Myocyte (in vitro differentiated cells): ENCODE measurements at regions not wholly inside any gene's neighbourhood (a gene's known extent, or its start where the extent isn't known, plus 50 kb on each side); places are given as distances from the start of the nearest gene placed in this dataset.
"Not testable (repeated sequence)": the region's sequence is repeated elsewhere in the genome, so short reads cannot be mapped to it uniquely, and the experiment has no call there.

Experiments used
- DNase-seq: peaks from one replicate; pipeline ENCODE4 v3.0.0-alpha.2; 2012; ENCODE audit warnings: low read depth

DNA sequence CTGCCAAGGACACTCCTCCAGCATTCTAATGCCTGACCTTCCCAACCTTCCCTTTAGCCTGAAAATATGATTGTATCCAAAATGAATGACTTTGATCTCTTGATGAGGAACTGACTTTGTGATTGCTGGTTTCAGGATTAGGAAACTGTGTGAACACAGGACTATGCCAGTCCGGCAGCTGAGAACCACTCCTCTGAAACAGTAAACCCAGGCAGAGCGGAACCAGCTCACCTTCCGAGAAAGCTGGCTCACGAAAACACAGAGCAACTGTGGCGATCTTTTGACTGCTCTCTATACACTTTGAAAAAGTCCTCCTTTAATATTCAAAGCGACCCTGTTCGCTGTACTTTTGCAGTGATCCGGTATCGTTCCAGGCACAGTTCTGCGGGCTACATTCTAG lies 258.8 kb upstream of the IRS2 start:
- no peak for DNase-seq

DNA sequence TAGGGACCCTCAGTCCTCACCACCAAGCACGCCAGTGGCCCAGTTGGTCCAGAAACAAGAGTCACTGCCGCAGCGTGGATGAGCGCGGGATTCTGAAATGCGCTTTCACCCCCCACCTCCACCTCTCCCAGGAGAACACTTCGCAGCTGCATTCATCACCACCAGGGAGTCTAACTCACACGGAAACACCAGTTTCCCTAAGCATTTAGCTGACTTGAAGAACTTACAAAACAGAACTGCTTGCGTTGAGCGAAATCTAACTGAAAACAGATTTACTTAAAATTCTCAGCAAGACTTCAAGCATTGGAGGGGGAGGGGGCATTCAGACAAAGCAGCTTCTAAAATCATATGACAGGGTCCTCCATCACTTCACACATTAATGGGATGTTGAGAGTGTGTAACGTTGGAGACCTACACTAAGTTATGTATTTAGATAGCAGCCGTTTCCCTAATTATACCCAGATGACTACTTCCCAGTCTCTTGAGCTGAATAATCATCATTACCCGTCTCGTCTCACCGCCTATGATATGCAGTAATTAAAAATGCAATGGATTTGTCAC lies 258.2 kb upstream of the IRS2 start:
- DNase-seq, result no peak

DNA sequence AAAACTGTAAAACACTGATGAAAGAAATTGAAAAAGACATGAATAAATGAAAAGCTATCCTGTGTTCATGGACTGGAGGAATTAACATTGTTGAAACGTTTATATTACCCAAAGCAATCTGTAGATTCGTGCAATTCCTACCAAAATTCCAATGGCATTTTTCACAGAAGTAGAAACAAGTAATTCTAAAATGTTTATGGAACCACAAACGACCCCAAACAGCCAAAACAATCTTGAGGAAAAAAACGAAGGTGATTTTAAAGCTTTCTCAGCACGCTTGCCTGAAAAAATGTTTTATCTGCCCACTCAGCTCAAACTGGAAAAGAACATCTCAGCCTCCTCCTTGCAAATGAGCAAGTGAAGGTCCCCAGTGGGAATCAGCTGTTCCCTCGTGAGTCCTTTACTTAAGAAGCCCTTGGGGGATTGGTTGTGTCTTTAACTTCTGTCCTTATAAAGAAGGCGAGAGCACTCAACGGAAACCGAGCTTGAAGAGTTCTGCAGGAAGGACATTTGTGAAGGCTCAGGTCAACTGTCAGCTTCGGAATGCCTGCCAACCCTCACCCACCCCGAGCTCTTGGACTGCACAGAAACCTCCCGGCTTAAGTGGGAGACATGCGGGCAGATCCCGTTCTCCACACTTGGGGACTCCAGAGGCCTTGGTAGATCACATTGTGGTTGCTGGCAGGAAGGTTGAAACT lies 256.0 kb upstream of the IRS2 start:
- no peak for DNase-seq

DNA sequence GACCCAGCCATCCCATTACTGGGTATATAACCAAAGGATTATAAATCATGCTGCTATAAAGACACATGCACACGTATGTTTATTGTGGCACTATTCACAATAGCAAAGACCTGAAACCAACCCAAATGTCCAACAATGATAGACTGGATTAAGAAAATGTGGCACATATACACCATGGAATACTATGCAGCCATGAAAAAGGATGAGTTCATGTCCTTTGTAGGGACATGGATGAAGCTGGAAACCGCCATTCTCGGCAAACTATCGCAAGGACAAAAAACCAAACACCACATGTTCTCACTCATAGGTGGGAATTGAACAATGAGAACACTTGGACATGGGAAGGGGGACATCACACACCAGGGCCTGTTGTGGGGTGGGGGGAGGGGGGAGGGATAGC lies 255.3 kb upstream of the IRS2 start:
- not testable (repeated sequence) for DNase-seq

DNA sequence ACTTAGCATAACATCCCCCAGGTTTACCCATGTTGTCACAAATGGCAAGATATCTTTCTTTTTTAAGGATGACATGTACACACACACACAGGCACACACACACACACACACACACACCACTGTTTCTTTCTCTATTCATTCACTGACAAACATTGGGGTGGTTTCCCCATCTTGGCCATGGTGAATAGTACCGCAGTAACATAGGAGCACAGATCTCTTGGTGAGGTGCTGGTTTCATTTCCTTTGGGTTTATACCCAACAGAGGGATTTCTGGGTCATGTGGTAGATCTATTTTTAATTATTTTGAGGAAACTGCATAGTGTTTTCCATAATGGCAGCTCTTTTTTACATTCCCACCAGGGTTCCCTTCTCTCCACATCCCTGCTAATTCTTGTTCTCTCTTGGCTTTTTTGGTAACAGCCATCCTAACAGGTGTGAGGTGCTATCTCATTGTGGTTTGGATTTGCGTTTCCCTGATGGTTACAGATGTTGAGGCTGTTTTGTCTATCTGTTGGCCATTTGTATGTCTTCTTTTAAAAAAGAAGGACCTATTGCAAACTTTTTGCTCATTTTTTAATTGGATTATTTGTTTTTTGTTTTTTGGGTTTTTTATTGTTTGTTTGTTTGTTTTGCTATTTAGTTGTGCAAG lies 251.7 kb upstream of the IRS2 start:
- DNase-seq, result no peak

DNA sequence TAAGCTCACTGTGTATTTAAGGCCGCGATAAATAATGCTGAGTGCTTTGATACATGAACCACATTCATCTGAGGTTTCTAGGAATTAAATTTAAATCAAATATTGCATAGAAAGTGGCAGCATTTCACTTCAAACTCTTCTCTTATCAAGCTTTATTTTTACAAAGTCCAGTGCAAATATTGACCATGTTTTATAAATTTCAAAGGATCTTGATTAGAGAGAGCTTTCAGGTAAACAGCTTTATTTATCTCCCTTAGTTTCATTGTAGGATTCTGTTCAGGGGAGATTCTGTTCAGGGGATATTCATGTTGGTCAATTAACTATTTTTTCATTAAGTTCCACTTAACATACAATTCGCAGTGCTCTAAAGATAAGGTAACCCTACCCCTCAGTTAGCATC lies 249.7 kb upstream of the IRS2 start:
- no peak for DNase-seq

DNA sequence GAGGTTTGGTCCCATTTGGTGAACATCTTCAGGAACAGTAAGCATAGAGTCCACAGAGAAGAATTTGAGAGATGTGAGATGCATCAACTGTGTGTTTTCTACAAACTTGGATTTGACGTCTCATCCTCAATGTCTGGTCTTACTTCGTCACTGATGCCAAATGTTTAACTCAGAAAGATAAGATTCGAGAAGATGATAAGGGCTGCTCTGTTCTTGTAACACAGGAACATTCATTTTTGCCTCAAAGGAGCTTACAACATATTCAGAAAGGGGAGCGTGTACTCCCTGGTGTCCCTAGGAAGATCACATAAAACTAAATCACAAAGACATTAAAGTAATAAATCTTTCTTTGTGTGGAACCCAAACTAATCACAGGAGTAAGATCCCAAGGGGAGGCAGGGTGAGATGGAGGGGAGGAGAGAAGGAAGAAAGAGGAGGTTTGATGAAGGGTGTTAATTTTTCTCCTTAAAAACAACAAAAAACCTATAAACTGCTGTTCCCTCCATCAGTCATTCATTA lies 247.7 kb upstream of the IRS2 start:
- DNase-seq, result no peak

DNA sequence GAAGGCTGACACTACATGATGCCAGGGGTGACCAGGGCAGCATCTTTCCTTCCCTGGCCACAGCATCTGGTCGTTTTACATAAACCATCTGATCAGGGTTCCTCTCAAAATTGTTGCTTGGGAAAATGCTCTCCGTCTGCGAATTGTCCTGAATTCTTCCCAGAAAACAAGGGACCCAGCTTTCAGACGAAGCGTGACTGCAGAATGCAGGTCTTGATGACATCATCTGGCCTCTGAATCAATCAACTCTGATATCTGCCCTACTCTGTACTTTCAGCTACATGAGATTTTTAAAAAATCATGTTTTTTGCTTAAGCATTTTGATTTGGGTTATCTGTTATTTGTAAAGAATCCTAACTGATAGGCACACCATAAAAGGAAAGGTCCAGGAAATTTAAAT lies 246.6 kb upstream of the IRS2 start:
- no peak for DNase-seq

DNA sequence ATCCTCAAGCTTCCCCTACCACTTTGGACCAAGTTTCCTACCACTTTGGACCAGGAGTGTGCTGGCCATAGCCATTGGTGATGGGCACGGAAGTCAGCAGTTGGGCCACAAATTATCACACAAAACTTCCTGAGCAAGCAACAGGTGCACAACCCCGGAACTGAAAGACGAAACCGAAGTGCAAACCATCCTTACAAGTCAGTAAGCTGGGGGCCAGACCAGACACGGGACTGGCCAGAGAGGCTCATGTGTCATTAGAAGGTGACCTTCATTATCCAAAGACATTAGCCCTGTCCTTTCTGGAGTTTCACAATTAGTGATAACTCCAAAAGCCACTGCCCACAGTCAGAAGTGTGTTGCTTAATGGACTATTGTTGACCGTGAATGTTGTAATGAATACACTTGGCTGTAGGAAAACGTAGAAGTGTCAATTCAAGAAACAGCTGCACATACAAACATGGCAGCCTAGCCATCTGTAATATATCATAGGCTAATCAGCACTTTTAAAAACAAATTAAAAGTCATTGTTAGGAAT lies 244.1 kb upstream of the IRS2 start:
- DNase-seq, result peak; percentile 61

DNA sequence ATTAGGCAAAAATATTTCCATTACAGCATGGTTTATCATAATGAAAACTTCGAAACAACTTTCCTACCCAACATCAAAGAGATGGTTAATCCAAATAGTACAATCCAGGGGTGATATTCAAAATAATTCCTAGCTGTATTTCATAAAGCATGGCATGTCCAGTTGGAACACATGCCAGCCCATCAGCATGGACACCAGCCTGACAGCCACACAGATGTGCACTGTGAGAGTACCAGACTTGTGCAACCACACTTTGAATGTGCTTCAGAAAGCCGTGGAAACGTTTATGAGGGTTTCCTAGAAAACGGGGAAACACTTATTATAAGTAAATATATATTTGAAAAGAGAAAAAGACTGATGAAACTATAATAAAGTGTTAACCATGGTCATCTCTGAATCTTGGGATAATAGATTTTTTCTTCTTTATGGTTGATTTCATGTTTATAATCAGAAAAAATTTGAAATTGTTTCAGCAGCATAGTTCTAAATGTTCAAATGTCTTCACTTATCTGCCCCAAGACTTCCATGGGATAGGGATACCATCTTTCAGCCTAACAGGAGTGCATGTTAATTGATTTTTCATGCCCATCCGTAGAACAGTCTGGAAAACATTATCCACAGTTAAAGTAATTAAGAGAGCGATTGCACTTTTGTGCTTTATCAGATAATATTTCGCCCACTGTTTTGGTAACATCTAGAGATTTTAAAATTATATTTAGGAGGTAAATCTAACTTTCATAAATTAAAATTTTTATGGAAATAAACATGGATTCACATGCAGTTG lies 242.6 kb upstream of the IRS2 start:
- DNase-seq, result no peak

DNA sequence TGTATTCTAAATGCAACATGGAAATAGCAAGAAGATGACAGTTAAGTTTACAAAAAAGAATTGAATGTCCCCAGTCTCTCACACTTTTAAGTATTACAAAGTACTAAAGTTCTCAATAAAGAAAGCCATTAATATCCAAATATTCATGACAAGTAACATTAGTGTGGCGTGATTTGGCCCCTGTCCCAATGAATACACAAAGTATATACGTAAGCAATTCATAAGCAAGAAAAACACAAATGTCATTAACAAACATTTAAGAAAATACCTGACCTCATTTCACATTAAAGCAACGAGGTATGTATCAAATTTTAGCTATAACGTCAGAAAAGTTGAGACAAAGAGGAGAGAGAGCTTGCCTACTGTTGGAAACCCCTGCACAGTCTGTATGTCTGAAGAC lies 241.9 kb upstream of the IRS2 start:
- DNase-seq, result no peak

DNA sequence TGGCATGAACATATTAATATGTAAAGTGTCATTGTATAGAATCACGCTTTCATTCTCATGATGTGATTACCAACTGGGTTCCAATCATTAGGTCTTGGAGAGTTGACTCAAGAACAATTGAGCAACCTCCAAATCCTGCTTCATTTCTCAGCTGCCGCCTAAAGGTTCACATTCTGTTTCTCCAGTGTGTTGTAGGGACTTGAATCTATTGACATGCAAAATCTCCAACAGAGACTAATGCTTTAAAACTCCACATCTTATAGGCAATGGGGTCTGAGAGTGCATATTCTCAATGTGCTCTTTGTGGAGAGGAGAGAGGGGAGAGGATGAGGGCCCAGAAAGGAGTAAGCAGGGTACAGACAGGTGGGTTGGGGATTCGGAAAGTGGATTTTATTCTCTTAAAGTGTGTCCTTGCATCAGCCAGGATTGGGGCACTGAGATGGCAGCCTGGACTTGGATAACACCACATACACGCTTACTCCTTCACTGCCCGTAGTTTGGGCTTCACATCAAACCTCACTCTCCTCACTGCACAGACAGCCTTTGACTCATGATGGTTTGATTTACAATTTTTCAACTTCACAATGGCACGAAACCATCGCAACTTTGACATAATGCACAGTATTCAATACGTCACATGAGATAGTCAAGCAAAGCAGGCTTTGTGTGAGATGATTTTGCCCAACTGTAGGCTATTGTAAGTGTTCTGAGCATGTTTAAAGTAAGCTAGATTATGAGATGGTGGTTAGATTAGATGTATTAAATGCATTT lies 241.3 kb upstream of the IRS2 start:
- DNase-seq, result no peak

DNA sequence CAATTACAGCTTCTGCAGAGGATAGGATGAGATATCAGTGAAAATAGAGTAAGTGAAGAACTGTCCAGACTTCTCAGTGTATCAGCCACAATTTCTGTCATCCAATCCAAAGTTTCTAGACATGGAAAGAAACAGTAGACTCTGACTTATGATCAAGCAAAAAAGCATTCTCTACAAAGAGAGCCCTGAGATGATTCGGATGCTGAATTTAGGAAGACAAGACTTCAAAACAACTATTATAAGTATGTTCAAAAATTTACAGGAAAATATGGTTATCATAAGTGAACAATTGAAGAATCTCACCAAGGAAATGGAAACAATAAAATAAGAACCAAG lies 238.2 kb upstream of the IRS2 start:
- no peak for DNase-seq

DNA sequence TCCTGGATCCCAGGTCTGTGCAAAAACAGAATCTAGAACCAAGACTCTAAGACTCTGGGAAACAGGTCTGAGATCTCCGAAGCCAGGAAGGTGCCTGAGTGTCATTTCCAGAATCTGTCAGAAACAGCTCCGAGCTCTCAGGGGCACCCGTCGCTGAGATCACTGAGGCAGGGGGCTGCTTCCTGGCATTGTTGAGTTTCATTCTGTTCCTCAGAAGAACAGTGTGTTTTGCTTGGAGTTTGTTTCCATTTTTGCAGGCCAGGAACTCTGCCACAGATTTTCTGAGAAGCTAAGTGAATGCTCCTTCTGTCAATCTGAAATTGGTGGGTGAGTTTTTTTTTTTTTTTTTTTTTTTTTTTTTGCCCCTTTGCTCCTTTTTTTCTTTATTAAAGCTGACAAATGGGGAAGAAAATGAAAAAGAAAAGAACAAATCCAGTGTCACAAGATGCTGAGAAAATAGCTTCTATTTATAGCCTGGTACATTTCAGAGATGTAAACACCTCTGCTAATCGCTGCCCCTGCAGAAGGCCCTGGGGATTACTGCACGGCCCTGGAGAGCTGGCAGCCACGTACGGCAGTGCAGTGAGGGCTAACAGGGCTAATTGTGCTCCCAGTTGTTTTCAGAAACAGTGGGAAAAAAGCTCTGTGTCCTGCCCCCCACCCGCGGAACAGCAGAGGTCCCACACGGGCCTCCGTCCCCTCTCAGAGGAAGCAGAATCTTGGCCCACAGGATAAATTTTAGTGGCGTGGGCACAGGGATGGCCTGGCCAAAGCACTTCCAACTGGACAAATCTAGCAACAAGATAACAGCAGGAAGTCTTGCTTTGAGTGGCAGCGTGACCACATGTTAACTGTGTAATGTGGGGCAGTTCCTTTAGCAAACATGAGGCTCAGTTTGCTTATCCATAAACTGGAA lies 237.6 kb upstream of the IRS2 start:
- DNase-seq, result peak; percentile 51

DNA sequence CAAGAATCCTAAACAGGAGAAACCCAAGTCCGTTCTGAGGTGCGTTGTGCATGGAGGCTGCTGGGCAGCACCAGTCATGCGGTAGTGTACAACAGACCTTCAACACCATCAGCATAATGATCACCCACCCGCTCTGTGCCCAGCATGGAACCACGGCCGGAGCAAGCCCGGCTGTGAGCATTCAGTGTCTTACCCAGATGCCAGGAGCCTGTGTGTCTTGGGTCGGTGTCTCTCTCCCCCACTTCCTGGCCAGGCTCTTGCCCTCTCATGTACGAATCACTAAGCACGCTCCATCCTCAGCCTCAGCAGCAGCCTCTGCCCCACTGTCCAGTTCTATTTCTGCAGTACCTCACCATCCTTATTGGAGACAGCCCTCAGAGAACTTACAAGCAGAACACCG lies 231.6 kb upstream of the IRS2 start:
- DNase-seq, result no peak

DNA sequence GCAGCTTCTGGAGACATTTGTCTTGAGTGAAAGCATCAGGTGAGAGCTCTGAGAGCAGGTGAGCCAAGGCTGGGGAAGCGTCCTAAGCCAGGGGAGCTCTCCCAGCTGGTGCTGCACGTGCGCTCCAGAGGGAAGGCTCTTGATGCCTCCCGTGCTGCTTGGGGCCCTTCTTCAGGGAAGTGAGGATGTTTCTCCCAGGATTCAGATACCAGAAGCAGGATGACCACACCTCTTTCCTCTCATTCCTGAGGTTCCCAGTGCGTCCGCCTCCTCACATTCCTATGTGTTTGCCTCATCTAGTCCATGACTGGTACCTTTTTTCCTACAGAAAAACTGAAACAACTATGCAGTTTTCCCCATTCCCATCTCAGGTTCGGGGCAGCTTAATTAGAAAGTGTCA lies 231.0 kb upstream of the IRS2 start:
- peak; percentile 84 for DNase-seq

DNA sequence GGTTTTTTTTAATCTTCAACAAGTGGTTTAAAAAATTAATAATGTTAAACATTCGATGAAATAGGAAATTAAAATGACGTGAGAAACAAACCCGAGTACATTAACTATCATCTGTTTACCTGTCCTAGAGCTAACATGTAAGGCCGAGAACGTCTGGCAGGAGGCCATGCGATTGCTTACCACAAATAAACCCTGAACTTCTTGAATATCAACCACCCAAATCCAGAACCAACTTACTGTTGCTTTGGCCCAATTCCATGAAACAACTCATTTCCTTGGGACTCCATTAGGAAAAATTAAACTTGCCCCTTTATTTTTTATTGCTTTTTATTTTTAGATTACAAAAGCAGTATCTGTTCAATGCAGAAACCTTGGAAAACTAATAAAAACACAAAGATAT lies 228.9 kb upstream of the IRS2 start:
- DNase-seq, result peak; percentile 79

DNA sequence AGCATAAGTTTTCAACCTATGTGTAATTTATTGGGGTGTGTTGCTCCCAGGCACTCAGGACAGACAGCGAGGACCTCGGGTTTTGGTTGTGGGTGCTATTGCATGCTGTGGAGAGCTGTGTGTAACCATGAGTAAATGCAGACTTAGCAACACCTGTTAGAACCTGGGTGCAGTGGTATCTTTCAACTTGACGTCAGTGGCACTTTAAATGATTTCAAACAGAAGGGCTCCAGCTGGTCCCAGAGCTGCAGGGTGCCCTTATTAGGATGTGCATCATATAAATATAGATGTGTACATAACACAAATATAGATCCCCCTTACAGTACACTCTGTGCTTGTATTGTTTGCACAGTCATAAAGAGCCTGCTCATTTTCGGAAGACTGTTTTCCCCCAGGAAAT lies 228.3 kb upstream of the IRS2 start:
- DNase-seq, result peak; percentile 83

DNA sequence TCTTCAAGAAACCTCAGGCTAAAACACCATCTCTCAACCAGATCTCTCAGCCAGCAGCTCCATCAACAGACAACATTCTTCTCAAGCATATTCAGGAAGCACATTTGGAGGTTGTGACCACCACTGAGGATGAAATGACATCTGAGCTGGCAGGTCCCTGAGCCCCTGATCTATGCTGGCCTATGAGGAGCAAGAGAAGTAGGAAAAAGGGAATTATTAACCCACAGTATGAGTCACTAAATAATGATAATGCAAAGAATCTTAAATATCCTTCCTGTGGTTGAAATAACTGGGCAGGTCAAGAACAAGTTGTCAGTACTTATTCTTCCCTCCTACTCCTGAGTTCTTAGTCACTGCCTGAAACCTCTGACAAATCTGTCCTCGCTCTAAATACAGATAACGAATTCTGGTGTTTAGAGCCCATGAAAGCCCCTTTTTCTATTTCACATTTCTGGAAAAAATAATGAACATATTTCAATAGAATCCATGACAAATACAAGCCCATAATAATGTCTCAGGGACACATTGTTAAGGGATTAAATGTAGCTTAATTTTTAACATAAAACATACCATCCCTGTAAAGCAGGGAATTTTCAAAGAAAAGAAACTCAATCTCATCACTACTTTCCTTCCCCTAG lies 225.8 kb upstream of the IRS2 start:
- DNase-seq, result peak; percentile 97
